Naive thymus-derived CD4-positive, alpha-beta T cell (primary cell): ENCODE measurements at regions not wholly inside any gene's neighbourhood (a gene's known extent, or its start where the extent isn't known, plus 50 kb on each side); places are given as distances from the start of the nearest gene placed in this dataset.

ENCODE experiments used
- ATAC-seq: fragments of 150-1000 bp; cut with Tn5 transposase; 2 replicates; pipeline ENCODE4 v1.10.0; 2021; ENCODE audit warnings: mild to moderate bottlenecking, moderate library complexity
- CTCF ChIA-PET: fragments of 350-600 bp; sonication (Branson Sonifier 250); formaldehyde crosslinking; loops from one replicate; lab custom pipeline; 2021; ENCODE audit warnings: antibody characterized with exemption; lab: Charles Lee
- POLR2A ChIA-PET: fragments of 350-600 bp; sonication (Branson Sonifier 250); formaldehyde crosslinking; loops from one replicate; lab custom pipeline; 2021; ENCODE audit warnings: antibody characterized with exemption, inconsistent platforms; lab: Charles Lee
- DNase-seq, 9 donors: peaks; one replicate each; pipeline versions ENCODE4 v3.0.0 to v3.0.0-alpha.2; 2020 to 2022; ENCODE audit warnings: mixed read lengths in 1 of 9
- H3K27ac ChIP-seq: one replicate; pipeline ENCODE4 v1.7.0; 2013; ENCODE audit warnings: mild to moderate bottlenecking, low read depth, low read length, moderate library complexity
- H3K27me3 ChIP-seq, 2 donors: one replicate each; pipeline ENCODE4 v1.7.0; 2013; ENCODE audit warnings: low read length in 2 of 2, mild to moderate bottlenecking in 2 of 2, moderate library complexity in 2 of 2; ENCODE audit not compliant: control insufficient read depth in 2 of 2, insufficient read depth in 2 of 2
- H3K36me3 ChIP-seq, 3 experiments: 1 replicate in 2 of 3; 2 replicates in 1 of 3; pipeline ENCODE4 v1.7.0; 2013; ENCODE audit warnings: low read length in 3 of 3, mild to moderate bottlenecking in 3 of 3, moderate library complexity in 1 of 3; ENCODE audit not compliant: insufficient read depth in 3 of 3, control insufficient read depth in 2 of 3
- H3K4me1 ChIP-seq, 2 donors: one replicate each; pipeline ENCODE4 v1.7.0; 2013; ENCODE audit warnings: low read length in 2 of 2, mild to moderate bottlenecking in 2 of 2, moderate library complexity in 1 of 2; ENCODE audit not compliant: control insufficient read depth in 2 of 2, insufficient read depth in 2 of 2
- H3K4me3 ChIP-seq: 2 replicates; pipeline ENCODE4 v1.7.0; 2013; ENCODE audit warnings: mild to moderate bottlenecking, low read length
- H3K9me3 ChIP-seq, 3 experiments: 1 replicate in 2 of 3; 2 replicates in 1 of 3; pipeline ENCODE4 v1.7.0; 2013; ENCODE audit warnings: low read length in 3 of 3; ENCODE audit not compliant: control insufficient read depth in 2 of 3
- H3K27ac Mint-ChIP-seq, 9 donors: one replicate each; pipeline ENCODE4 v1.8.0; 2020 to 2022; ENCODE audit warnings: mixed read lengths in 9 of 9, mild to moderate bottlenecking in 8 of 9, moderate library complexity in 5 of 9, inconsistent platforms in 2 of 9
- H3K27me3 Mint-ChIP-seq, 5 donors: one replicate each; pipeline ENCODE4 v1.8.0; 2021 to 2022; ENCODE audit warnings: mixed read lengths in 5 of 5, mild to moderate bottlenecking in 1 of 5
- H3K36me3 Mint-ChIP-seq, 5 donors: one replicate each; pipeline ENCODE4 v1.8.0; 2020 to 2022; ENCODE audit warnings: mixed read lengths in 5 of 5, mild to moderate bottlenecking in 3 of 5, inconsistent platforms in 1 of 5
- H3K4me1 Mint-ChIP-seq, 7 donors: one replicate each; pipeline ENCODE4 v1.8.0; 2020 to 2022; ENCODE audit warnings: mixed read lengths in 7 of 7, mild to moderate bottlenecking in 3 of 7, inconsistent platforms in 1 of 7
- H3K4me3 Mint-ChIP-seq, 10 donors: one replicate each; pipeline ENCODE4 v1.8.0; 2020 to 2022; ENCODE audit warnings: mild to moderate bottlenecking in 10 of 10, mixed read lengths in 10 of 10, moderate library complexity in 6 of 10, inconsistent platforms in 2 of 10
- H3K9me3 Mint-ChIP-seq, 11 donors: one replicate each; pipeline ENCODE4 v1.8.0; 2020 to 2022; ENCODE audit warnings: mixed read lengths in 11 of 11, mild to moderate bottlenecking in 4 of 11, inconsistent platforms in 1 of 11, moderate library complexity in 1 of 11
- intact Hi-C, 2 donors: fragments of 100-400 bp; cut with micrococcal nuclease; formaldehyde crosslinking; loops; one replicate each; pipeline ENCODE4 v1.15.1; 2023

GRCh38 chr15:88403351-88403791, 63.8 kb downstream of the MRPL46 start:
- ATAC-seq (no peak), DNase-seq (no peak)
- H3K27me3 Mint-ChIP-seq, result peaks cover 0 to 26% (median 11%) of the 10 kb centered on the region in 5 donors

GRCh38 chr15:88401996-88402656, 65.1 kb downstream of the MRPL46 start:
- Histone ChIP-seq H3K27me3 (no peaks in the 10 kb centered on the region), H3K9me3 (no peaks in the 10 kb centered on the region), H3K4me3 (no peak overlapping the region), H3K4me1 (no peaks in the 10 kb centered on the region), H3K36me3 (no peaks in the 10 kb centered on the region), H3K27ac (no peak overlapping the region)
- Mint-ChIP-seq H3K4me3 (peak overlapping the region in 7 of 10 donors; percentile 20 to 53 (median 43)), H3K9me3 (peaks cover 0 to 1% (median 0%) of the 10 kb centered on the region in 11 donors), H3K36me3 (no peaks in the 10 kb centered on the region), H3K27ac (peak overlapping the region in 3 of 9 donors; percentile 23 to 89 (median 35)), H3K4me1 (peaks cover 0 to 18% (median 11%) of the 10 kb centered on the region in 7 donors), H3K27me3 (peaks cover 0 to 22% (median 11%) of the 10 kb centered on the region in 5 donors)
- CTCF ChIA-PET, result no interaction called here
- no peak for ATAC-seq
- DNase-seq, result peak in 5 of 9 donors; percentile 20 to 48 (median 43)
- POLR2A ChIA-PET, result no interaction called here
- intact Hi-C loops, result no loop called here

More at GRCh38 chr15:88403351-88403791, 63.8 kb downstream of the MRPL46 start:
- Mint-ChIP-seq H3K4me1 (peaks cover 0 to 18% (median 11%) of the 10 kb centered on the region in 7 donors), H3K4me3 (no peak overlapping the region), H3K9me3 (peaks cover 0 to 1% (median 0%) of the 10 kb centered on the region in 11 donors), H3K36me3 (no peaks in the 10 kb centered on the region), H3K27ac (peak overlapping the region in 1 of 9 donors; percentile 25)
- Histone ChIP-seq H3K4me3 (no peak overlapping the region), H3K4me1 (no peaks in the 10 kb centered on the region), H3K27me3 (no peaks in the 10 kb centered on the region), H3K36me3 (no peaks in the 10 kb centered on the region), H3K9me3 (no peaks in the 10 kb centered on the region), H3K27ac (no peak overlapping the region)
- ChIA-PET POLR2A (no interaction called here), CTCF (no interaction called here)
- intact Hi-C loops, result no loop called here

GRCh38 chr15:88401251-88401995, 65.8 kb downstream of the MRPL46 start:
- intact Hi-C loops, result no loop called here
- H3K4me3 ChIP-seq, result no peak overlapping the region
- H3K27me3 Mint-ChIP-seq, result peaks cover 0 to 21% (median 7%) of the 10 kb centered on the region in 5 donors
- H3K36me3 Mint-ChIP-seq, result no peaks in the 10 kb centered on the region
- H3K9me3 ChIP-seq, result no peaks in the 10 kb centered on the region
- H3K4me3 Mint-ChIP-seq, result peak overlapping the region in 3 of 10 donors; percentile 7 to 52 (median 36)
- DNase-seq, result peak in 3 of 9 donors; percentile 2 to 6 (median 5)
- H3K27ac Mint-ChIP-seq, result peak overlapping the region in 4 of 9 donors; percentile 12 to 89 (median 26)
- peaks cover 0 to under 1% (median 0%) of the 10 kb centered on the region in 11 donors for H3K9me3 Mint-ChIP-seq
- POLR2A ChIA-PET, result no interaction called here
- H3K36me3 ChIP-seq, result no peaks in the 10 kb centered on the region
- H3K4me1 ChIP-seq, result no peaks in the 10 kb centered on the region
- CTCF ChIA-PET, result no interaction called here
- H3K27ac ChIP-seq, result no peak overlapping the region
- H3K4me1 Mint-ChIP-seq, result peaks cover 0 to 18% (median 11%) of the 10 kb centered on the region in 7 donors
- no peak for ATAC-seq
- no peaks in the 10 kb centered on the region for H3K27me3 ChIP-seq

- POLR2A ChIA-PET, result no interaction called here
- H3K36me3 Mint-ChIP-seq, result no peaks in the 10 kb centered on the region
- no peak overlapping the region for H3K4me3 ChIP-seq
- no peak overlapping the region for H3K4me3 Mint-ChIP-seq
- H3K9me3 ChIP-seq, result no peaks in the 10 kb centered on the region
- H3K36me3 ChIP-seq, result no peaks in the 10 kb centered on the region
- CTCF ChIA-PET, result no interaction called here
- peaks cover 0 to 18% (median 11%) of the 10 kb centered on the region in 7 donors for H3K4me1 Mint-ChIP-seq
- ATAC-seq, result no peak
- H3K4me1 ChIP-seq, result no peaks in the 10 kb centered on the region
- intact Hi-C loops, result no loop called here
- peaks cover 0 to 21% (median 4%) of the 10 kb centered on the region in 5 donors for H3K27me3 Mint-ChIP-seq
- H3K27ac Mint-ChIP-seq, result peak overlapping the region in 2 of 9 donors; percentile 3 to 18
- DNase-seq, result no peak
- H3K27ac ChIP-seq, result no peak overlapping the region
- H3K27me3 ChIP-seq, result no peaks in the 10 kb centered on the region
- no peaks in the 10 kb centered on the region for H3K9me3 Mint-ChIP-seq
Measured at GRCh38 chr15:88400591-88401250, 66.5 kb downstream of the MRPL46 start.

- Histone ChIP-seq H3K4me1 (no peaks in the 10 kb centered on the region), H3K36me3 (no peaks in the 10 kb centered on the region), H3K27ac (no peak overlapping the region), H3K9me3 (no peaks in the 10 kb centered on the region), H3K4me3 (no peak overlapping the region), H3K27me3 (no peaks in the 10 kb centered on the region)
- Mint-ChIP-seq H3K36me3 (no peaks in the 10 kb centered on the region), H3K27me3 (peaks cover 0 to 18% (median 4%) of the 10 kb centered on the region in 5 donors), H3K4me3 (no peak overlapping the region), H3K4me1 (peaks cover 0 to 18% (median 11%) of the 10 kb centered on the region in 7 donors), H3K27ac (no peak overlapping the region), H3K9me3 (no peaks in the 10 kb centered on the region)
- POLR2A ChIA-PET, result no interaction called here
- DNase-seq (no peak), ATAC-seq (no peak)
- intact Hi-C loops, result no loop called here
- CTCF ChIA-PET, result no interaction called here
Measured at GRCh38 chr15:88400084-88400483, 67.1 kb downstream of the MRPL46 start.

GRCh38 chr15:88399021-88399685, 68.0 kb downstream of the MRPL46 start:
- POLR2A ChIA-PET, result no interaction called here
- intact Hi-C loops, result no loop called here
- H3K36me3 Mint-ChIP-seq, result no peaks in the 10 kb centered on the region

More at GRCh38 chr15:88399021-88399685, 68.0 kb downstream of the MRPL46 start:
- Histone ChIP-seq H3K27ac (no peak overlapping the region), H3K27me3 (no peaks in the 10 kb centered on the region), H3K4me3 (no peak overlapping the region), H3K9me3 (no peaks in the 10 kb centered on the region), H3K4me1 (no peaks in the 10 kb centered on the region), H3K36me3 (no peaks in the 10 kb centered on the region)
- CTCF ChIA-PET, result no interaction called here
- Mint-ChIP-seq H3K27ac (no peak overlapping the region), H3K27me3 (peaks cover 0 to 15% (median 4%) of the 10 kb centered on the region in 5 donors), H3K4me3 (no peak overlapping the region), H3K4me1 (peaks cover 0 to 18% (median 11%) of the 10 kb centered on the region in 7 donors), H3K9me3 (no peaks in the 10 kb centered on the region)
- DNase-seq, result no peak
- ATAC-seq, result no peak
